SK-N-SH treated with all-trans-retinoic acid at 6 μM for 48 hours (cell line): ENCODE measurements at regions not wholly inside any gene's neighbourhood (a gene's known extent, or its start where the extent isn't known, plus 50 kb on each side); places are given as distances from the start of the nearest gene placed in this dataset.

ENCODE experiments used
- PPARA ChIP-seq: fragments of 250-450 bp; sonication (Bioruptor Pico); IDR thresholded peaks from 2 replicates; pipeline ENCODE4 v1.5.0; 2020; ENCODE audit warnings: mild to moderate bottlenecking, borderline replicate concordance
- ZFP3 ChIP-seq: fragments of 250-450 bp; sonication (Bioruptor Pico); IDR thresholded peaks from 2 replicates; pipeline ENCODE4 v1.5.0; 2020; ENCODE audit warnings: mild to moderate bottlenecking, moderate library complexity
- ZNF70 ChIP-seq: fragments of 450-650 bp; formaldehyde crosslinking; IDR thresholded peaks from 2 replicates; pipeline ENCODE4 v1.5.0; 2020; ENCODE audit warnings: mild to moderate bottlenecking, moderate library complexity
- TF ChIP-seq, protein P1 (sequence below): fragments of 250-450 bp; sonication (Bioruptor Pico); IDR thresholded peaks from 2 replicates; pipeline ENCODE4 v1.5.1; 2020; ENCODE audit warnings: low read depth, mild to moderate bottlenecking, moderate library complexity

DNA sequence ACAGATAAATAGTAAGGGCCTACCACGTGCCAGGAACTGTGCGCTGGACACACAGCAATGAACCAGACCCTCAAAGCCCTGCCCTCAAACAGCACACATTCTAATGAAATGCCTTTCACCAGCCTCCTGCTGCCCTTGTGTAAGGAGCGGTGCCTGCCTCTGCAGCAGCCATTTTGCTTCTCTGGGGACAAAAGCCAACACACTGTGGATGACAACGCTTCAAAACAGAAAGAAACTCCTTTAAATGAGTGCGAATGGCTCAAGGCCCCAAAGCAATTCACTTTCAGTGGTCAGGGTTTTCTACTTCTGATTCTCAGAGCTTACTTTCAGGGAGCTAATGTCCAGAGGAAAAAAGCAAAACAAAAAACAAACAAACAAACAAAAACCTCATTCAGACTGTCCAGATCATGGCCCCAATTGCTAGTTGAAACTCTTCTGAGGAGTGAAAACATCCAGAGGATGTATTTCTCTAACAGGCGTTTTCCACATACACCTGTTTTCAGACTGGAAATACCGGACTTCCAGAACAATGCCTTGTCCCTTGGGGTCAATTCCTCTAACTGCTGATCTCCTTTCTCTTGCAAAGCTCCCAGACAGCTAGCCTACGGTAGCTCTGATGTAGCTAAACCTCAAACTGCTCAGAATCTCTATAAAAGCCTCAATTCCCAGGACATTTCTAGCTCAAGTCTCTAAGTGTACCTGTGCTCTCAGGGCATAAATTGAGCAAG is 323.3 kb upstream of the ZNF521 start:
- TF ChIP-seq, protein P1, sequence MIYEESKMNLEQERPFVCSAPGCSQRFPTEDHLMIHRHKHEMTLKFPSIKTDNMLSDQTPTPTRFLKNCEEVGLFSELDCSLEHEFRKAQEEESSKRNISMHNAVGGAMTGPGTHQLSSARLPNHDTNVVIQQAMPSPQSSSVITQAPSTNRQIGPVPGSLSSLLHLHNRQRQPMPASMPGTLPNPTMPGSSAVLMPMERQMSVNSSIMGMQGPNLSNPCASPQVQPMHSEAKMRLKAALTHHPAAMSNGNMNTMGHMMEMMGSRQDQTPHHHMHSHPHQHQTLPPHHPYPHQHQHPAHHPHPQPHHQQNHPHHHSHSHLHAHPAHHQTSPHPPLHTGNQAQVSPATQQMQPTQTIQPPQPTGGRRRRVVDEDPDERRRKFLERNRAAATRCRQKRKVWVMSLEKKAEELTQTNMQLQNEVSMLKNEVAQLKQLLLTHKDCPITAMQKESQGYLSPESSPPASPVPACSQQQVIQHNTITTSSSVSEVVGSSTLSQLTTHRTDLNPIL (CRISPR knock-in tag): no peak
- TF ChIP-seq ZNF70 (CRISPR knock-in tag) (no peak), ZFP3 (no peak), PPARA (CRISPR knock-in tag) (no peak)
